NCI-H345 treated with DMSO at 0.1 percent for 48 hours (cell line): ENCODE measurements at regions not wholly inside any gene's neighbourhood (a gene's known extent, or its start where the extent isn't known, plus 50 kb on each side); places are given as distances from the start of the nearest gene placed in this dataset.

ENCODE experiments used
- DNase-seq: peaks from one replicate; lab custom pipeline; 2025; ENCODE audit not compliant: unreplicated experiment; lab: John Stamatoyannopoulos, UW

DNA sequence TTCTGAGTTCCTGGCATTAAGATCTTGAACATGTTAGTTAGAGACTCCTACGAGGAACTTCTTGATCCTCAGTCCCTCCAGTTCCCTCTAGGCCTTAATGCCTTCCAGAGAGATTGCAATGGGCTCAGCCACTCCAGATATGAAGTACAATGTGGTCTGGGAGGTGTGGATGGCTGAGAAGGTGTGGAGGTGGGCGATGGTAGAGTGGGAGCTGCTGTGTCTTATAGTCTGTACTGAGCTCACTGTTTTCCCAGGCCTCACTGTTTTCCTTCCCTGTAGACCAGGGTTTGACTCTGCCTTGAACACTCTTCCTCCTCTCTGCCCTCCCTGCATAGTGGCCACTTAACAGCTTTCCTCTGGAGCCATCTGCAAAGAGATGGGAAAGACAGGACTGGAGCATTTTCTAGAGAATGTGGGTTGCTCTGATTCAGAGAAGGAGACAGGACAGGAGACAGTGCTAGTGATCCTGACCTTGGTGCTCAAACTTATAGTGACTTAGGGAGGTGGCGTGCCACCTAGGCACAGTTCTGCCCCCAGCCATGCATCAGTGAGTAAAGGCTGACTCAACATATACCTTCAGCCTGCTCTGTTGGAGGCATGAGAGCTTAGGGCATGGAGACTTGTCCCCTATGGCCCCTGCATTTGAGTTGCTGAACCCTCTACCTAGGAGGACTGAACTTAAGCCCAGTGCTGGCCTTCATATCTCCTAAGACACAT is 129.7 kb downstream of the TDRD15 start:
- no peak for DNase-seq

DNA sequence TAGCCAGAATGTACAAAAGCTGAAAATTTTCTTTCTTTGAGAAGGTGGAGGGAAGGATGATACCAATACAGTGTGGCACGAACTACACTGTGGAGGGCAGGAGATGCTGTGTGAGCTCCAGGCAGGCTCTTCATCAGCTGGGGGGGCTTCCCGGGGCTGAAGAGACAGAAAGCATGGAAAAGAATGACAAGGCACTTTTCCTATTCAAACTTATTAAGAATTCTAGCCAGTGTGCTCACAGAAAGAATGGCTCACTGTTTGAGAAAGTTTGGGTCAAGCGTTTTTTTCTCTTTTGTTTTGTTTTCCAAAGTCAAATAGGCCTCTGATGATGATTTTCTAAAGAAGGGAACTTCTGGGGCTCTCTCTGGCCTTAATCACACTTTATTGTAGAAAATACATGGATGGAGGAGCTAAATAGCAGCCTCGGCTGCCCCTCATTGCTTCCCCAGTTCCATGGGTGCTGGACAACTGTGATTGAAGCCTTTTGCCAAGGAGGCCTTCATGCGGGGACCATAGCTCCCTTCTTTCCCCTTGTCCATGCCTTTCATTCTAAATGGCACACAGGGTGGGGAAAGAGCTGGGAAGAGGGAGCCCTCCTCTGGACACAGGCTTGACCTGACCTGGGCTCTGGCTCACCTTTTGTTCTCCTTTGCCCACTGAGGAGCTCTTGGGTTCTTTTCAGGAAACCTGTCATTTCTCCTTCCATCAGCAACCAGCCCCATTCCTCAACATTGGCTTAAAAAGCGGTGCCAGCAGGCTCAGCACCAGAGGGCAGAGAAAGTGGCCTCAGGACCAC is 130.6 kb downstream of the TDRD15 start:
- DNase-seq = no peak

DNA sequence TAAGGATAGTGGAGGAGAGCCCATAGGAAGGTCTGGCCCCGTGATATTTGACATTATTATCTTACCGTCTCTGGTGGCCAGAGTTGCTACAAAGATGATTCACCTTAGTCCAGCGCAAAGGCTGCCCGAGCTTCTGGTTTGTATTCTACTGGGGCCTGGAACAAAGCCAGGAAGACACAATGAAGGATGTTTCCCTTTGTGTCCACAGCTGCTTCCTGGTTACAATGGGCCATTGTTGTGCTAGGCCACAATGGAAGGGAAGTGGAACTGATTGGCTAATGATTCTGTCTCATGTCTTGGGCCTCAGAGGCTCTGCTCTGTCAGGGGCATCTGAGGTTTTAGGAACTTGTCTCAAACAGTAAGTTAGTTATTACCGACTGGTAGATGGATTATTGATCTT is 132.2 kb downstream of the TDRD15 start:
- peak; percentile 69 for DNase-seq

DNA sequence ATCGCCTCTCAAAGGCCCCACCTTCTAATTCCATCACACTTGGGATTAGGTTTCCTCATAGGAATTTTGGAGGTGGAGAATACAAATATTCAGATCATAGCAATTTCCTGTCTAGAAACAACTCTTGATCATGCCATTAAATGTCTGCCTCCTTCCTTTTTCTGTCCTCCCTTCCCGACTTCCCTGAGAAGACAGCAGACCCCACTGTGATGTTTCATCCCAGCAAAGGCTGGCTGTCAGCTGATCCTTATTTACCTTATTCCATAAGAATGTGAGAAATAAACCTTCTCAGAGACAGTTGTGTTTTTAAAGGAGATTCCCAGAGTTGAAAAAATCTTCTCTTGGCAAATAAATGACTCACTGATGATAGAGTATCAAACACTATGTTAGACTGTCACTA is 133.9 kb downstream of the TDRD15 start:
- no peak for DNase-seq

DNA sequence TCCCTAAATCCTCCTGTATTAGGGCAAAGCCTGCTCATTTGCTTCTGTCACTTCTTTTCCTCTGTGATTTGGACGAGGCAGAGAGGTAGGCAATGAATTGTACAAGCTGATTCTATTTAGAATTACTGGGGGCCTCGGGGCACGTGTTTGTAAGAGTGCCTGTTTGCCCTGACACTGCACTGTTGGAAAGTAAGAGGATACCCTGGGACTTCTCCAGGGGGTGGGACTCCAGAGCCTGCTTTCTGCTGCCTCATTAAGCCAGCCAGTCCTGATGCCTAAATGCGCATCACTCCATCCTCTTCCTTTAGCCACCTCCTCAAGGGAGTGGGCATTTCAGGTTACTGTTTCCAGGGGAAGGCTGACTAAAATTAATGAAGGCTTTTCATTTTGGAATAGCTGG is 134.3 kb downstream of the TDRD15 start:
- DNase-seq = no peak

GRCh38 chr2:21260311-21260710 is 136.5 kb downstream of the TDRD15 start:
- no peak for DNase-seq

GRCh38 chr2:21261591-21261990 is 137.8 kb downstream of the TDRD15 start:
- DNase-seq = peak; percentile 70

GRCh38 chr2:21262426-21262940 is 138.7 kb downstream of the TDRD15 start:
- DNase-seq = no peak

DNA sequence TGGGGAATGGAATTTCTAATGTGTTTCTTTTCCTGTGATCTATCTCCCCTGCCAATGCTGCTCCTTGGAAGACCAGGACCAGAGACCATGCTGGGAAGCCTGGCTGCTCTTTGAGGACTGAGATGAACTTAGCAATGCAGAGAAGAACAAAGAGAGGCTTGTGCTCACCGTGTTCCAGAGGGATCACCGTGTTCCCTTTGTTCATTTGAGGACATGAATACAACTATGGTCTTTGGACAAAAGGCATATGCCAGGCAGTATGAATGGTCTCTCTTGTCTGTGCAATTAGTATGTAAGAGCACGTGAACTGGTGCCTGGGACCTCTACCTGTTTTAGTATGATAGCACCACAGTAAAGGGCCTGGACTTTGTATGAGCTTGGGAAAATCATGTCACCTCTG is 139.9 kb downstream of the TDRD15 start:
- DNase-seq = no peak

GRCh38 chr2:21265752-21266151 is 142.0 kb downstream of the TDRD15 start:
- DNase-seq = no peak

DNA sequence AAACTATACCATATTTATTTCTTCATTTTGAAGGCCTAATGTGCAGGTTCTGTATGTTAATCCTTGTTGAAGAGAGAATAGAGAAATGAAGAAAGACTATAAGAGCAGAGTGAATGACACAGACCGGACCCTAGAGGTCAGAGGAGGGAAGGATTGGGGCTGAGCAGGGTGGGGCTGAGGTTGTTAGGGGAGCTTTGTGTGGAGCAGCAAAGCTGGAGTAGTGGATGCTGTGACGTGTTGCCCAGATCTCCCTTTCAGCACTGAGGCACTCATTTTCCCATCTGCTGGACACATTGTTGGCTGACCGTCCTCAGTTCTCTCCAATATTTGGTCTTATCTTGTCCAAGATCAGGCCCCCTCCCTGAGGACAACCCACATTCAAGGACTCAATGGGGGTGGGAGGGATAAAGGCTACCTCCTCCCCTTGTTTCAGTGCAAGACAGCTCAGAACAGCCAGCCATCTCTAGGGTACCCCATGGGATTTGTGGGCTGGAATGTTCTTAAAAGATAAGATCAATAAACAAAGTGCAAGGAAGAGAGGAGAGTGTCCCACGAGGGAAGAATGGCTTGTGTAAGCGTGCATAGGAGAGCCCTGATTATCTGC is 143.6 kb downstream of the TDRD15 start:
- no peak for DNase-seq

DNA sequence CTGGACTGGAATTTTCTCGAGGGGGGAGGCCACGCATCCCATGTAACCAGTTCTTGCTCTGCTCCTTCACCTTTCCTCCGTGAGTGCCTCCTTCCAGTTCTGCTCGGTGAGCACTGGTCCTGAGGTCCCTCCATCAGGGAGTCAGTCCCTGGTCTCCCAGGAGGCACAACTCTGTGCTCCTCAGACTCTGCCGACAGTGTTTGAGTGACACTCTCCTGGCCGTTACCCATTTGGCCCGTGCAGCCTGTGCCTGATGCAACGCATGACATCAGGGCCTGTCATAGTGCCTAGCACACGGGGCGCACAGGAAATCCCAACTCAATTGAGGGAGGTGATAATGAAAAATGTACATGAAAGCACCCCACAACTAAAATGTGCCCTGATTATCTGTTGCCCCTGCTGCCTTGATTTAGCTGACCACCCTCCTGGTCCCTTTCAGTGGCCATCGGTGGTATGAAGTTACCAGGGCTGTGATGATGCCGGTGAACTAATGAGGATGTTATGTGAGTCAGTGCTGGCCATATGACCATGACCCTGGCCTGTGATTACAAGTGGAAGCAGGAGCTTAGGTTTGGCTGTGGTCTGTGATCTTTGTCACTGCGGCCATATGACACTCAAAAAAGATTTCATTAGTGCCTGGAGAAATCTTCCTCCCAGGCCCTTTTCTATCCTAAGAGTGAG is 144.6 kb downstream of the TDRD15 start:
- no peak for DNase-seq

GRCh38 chr2:21268878-21269224 is 145.1 kb downstream of the TDRD15 start:
- no peak for DNase-seq

DNA sequence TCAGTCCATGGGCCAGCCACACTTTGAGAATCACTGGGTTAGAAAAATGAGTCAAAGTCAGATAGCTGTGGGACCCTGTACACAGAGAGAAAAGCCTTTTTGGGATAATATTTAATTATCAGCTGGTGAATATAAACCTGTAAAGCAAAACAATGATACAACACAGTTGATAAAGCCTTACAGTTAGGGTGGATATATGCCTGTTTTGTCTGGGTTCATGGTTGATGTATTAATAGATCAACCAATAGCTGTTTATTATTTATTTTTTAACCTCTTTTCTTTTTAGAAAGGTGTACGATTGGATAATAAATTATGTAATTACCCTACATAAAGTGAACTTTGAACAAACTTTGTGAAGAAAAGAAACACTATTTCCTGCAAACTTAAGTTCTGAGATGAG is 145.6 kb downstream of the TDRD15 start:
- no peak for DNase-seq

GRCh38 chr2:21270083-21270491 is 146.3 kb downstream of the TDRD15 start:
- no peak for DNase-seq

DNA sequence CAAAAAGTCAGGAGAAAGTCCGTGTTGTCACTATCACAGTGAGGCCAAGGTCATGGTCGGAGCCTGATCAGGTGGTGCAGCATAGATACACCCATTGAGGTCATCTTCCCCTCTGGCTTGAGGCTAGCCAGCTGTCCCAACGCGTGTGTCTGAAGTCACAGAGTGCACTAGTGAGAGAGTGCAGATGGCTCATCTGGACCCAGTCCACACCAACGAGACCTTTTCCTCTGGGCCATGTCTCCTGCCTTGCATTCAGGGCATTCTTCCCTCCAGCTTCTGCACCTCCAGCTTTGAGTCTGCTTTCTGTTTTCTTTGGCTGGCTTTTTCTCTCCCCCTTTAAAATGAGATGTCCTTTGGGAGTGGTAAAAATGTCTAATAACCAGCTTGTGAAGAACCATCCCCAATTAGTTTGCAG is 146.9 kb downstream of the TDRD15 start:
- DNase-seq = no peak

DNA sequence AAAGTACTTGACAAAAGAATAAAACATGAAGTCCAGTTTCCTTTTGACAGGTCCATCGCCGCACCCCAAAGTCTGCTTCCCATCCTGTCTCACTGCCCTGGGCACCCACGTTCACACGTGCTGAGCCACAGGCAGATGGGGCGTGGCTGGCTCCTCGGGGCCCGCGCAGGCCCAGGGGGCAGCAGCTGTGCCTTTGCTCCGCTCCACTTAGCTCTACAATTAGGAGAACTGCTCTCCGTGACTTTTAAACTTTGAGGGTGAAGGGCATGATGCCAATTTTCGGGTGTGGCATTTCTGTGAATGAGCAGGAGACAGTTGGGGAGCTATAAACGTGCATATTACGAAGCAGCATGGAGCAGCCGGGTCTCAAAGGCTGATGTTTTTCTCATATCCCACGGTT is 152.4 kb downstream of the TDRD15 start:
- peak; percentile 79 for DNase-seq

DNA sequence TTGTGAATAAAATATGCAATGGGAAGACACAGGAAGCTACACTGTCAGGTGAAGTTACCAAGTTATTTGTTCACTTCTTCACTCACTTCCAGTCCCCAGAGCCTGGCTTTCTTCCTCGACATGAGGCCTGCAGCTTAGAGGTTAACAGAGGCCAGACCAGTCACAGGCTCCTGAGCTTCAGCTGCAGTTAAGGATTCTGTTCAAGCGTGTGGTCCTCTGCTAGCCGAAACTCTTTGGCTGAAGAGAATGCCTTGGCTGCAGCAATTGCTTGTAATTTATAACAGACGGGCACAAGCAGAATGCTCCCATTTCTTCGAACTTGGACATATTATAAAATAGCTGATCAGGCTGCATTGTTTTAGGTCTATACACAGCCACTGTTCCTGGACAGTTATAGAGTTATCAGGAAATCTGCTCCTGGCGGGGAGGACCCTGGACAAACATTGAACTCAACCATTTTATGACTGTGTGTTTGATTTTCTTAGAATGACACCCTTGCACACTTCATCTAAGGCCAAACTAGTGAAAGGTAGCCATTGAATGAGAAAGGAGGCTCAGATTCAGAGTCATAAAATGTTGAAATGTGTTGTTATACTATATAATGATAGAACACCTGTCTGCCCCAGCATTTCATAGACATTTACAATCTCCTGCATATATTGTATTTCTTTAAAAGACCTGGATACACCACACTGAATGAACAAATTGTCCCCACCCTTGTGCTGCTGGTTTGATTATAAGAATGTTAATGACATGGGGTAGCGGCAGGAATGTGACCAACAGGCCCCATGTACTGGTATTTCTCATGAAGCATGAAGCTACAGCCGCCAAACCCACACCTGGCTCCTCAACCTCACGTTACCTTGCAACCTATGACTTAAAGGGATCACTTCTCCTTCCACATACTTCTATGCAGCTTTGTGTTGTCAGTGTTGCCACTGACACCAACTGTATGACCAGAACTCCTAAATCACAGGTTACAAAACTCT is 153.6 kb downstream of the TDRD15 start:
- DNase-seq = no peak

DNA sequence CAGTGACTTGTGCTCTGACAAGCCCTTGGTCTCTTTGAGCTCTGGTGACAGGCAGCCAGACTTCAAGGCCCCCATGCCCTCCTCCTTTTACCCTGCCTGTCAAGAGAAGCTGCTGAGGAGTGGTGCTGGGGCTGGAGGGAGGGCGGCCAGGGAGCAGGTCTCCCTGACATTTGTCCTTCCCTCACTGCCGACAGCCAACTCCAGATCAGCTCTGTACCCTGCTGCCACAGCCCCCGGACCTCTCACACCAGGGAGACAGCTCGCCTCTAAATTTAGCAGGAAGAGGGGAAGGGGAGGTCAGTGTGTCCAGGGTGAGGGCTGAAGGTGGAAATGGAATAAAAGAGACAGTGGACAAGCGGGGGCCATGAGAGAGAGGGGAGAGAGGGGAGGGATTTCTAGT is 155.8 kb downstream of the TDRD15 start:
- no peak for DNase-seq

DNA sequence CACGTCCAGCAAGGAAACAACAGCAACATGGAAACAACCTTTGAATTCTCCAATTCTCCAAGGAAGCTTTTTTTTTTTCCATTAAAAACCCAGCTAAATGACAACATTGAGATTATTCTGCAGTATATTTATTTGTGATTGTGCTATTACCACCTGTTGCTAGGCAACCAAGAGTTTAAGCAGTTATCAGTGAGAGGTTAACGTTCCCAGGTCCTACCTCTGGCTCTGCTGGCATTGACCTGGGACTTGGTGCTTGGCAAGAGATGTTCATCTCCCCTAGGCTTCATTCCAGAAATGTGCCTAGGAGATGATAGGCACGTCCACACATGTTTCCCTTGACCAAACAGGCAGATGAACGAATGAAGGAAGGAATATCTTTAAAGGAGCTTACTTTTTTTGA is 157.0 kb downstream of the TDRD15 start:
- no peak for DNase-seq
